Breast epithelium (tissue), 3 donors: ENCODE measurements at regions not wholly inside any gene's neighbourhood (a gene's known extent, or its start where the extent isn't known, plus 50 kb on each side); places are given as distances from the start of the nearest gene placed in this dataset.

Experiments
- CTCF ChIP-seq, 3 donors: fragments of 450-650 bp; IDR thresholded peaks; one replicate each; pipeline ENCODE4 v1.5.1; 2016 to 2017; ENCODE audit warnings: antibody characterized with exemption in 3 of 3, mild to moderate bottlenecking in 3 of 3, moderate library complexity in 3 of 3
- POLR2AphosphoS5 ChIP-seq, 3 donors: sonication (generic); formaldehyde crosslinking; IDR thresholded peaks; one replicate each; pipeline ENCODE4 v1.6.1; 2017; ENCODE audit warnings: antibody characterized with exemption in 3 of 3

GRCh38 chr6:3597500-3598064 is 140.7 kb upstream of the SLC22A23 start:
- TF ChIP-seq CTCF (IDR thresholded peaks at IDR 0.05) (no peak), POLR2AphosphoS5 (IDR thresholded peaks at IDR 0.05) (no peak)
